SK-N-SH (cell line): ENCODE measurements at regions not wholly inside any gene's neighbourhood (a gene's known extent, or its start where the extent isn't known, plus 50 kb on each side); places are given as distances from the start of the nearest gene placed in this dataset.

ENCODE experiments used
- CTCF ChIA-PET: fragments of 300-600, 350-600 bp; formaldehyde crosslinking; extraction: SDS; loops from one replicate; lab custom pipeline; 2021; lab: Yijun Ruan, JAX
- POLR2A ChIA-PET: fragments of 350-600 bp; sonication (Branson Sonifier 250); formaldehyde crosslinking; extraction: SDS; loops from one replicate; lab custom pipeline; 2020; ENCODE audit warnings: antibody characterized with exemption, inconsistent platforms; lab: Yijun Ruan, JAX
- DNase-seq: peaks from one replicate; pipeline ENCODE4 v3.0.0; 2012
- H2AFZ ChIP-seq: fragments of 200-600 bp; sonication (generic); 2 replicates; pipeline ENCODE4 v1.8.1; 2016; ENCODE audit warnings: antibody characterized with exemption, mild to moderate bottlenecking, low read depth
- H3F3A ChIP-seq: fragments of 200-600 bp; sonication (generic); replicated peaks from 2 replicates; pipeline ENCODE3; 2016; ENCODE audit warnings: antibody characterized with exemption, mild to moderate bottlenecking; ENCODE audit not compliant: insufficient read depth
- H3K27ac ChIP-seq, 2 experiments: fragments of 200-500 bp in 1 of 2; fragments of 200-600 bp in 1 of 2; sonication (Bioruptor generic) in 1 of 2; sonication (generic), shearing (Covaris generic) in 1 of 2; 2 replicates each; pipeline versions ENCODE4 v1.5.1 to v1.6.1; 2014 to 2016; ENCODE audit warnings: low read depth in 2 of 2, inconsistent platforms in 1 of 2, low read length in 1 of 2, mild to moderate bottlenecking in 1 of 2, mixed read lengths in 1 of 2
- H3K27me3 ChIP-seq: fragments of 200-600 bp; sonication (generic), shearing (Covaris generic); 2 replicates; pipeline ENCODE4 v1.6.1; 2016; ENCODE audit warnings: mixed run types; ENCODE audit not compliant: insufficient read depth
- H3K36me3 ChIP-seq, 2 experiments: fragments of 200-500 bp in 1 of 2; fragments of 200-600 bp in 1 of 2; sonication (Bioruptor generic) in 1 of 2; sonication (generic) in 1 of 2; replicated peaks in 1 of 2; 2 replicates each; pipeline versions ENCODE3 to v1.5.1; 2014 to 2016; ENCODE audit warnings: low read length in 1 of 2, mild to moderate bottlenecking in 1 of 2; ENCODE audit not compliant: insufficient read depth in 2 of 2, control insufficient read depth in 1 of 2
- H3K4me1 ChIP-seq, 2 experiments: fragments of 200-500 bp in 1 of 2; fragments of 200-600 bp in 1 of 2; sonication (Bioruptor generic) in 1 of 2; sonication (generic), shearing (Covaris generic) in 1 of 2; 2 replicates each; pipeline versions ENCODE4 v1.5.1 to v1.6.1; 2014 to 2016; ENCODE audit warnings: low read depth in 1 of 2, low read length in 1 of 2, mixed run types in 1 of 2; ENCODE audit not compliant: insufficient read depth in 2 of 2, control insufficient read depth in 1 of 2
- H3K4me2 ChIP-seq: fragments of 200-600 bp; sonication (generic), shearing (Covaris generic); 2 replicates; pipeline ENCODE4 v1.6.1; 2017; ENCODE audit warnings: mixed run types
- H3K4me3 ChIP-seq, 2 experiments: fragments of 200-500 bp in 1 of 2; fragments of 200-600 bp in 1 of 2; sonication (Bioruptor generic) in 1 of 2; sonication (generic), shearing (Covaris generic) in 1 of 2; 2 replicates each; pipeline versions ENCODE4 v1.5.1 to v1.8.1; 2014 to 2016; ENCODE audit warnings: low read depth in 2 of 2, inconsistent platforms in 1 of 2, low read length in 1 of 2, mild to moderate bottlenecking in 1 of 2, mixed read lengths in 1 of 2, moderate library complexity in 1 of 2
- H3K79me2 ChIP-seq: fragments of 200-600 bp; sonication (generic); 2 replicates; pipeline ENCODE4 v1.8.1; 2017; ENCODE audit warnings: mild to moderate bottlenecking; ENCODE audit not compliant: insufficient read depth
- H3K9ac ChIP-seq: fragments of 200-600 bp; sonication (generic); 2 replicates; pipeline ENCODE4 v1.6.1; 2017; ENCODE audit warnings: mixed run types
- H3K9me2 ChIP-seq: fragments of 200-600 bp; sonication (generic); 2 replicates; pipeline ENCODE4 v1.6.1; 2017; ENCODE audit warnings: mixed run types
- H3K9me3 ChIP-seq: fragments of 200-600 bp; sonication (generic); 2 replicates; pipeline ENCODE4 v1.6.1; 2017; ENCODE audit warnings: mixed run types, mild to moderate bottlenecking, moderate library complexity
- H4K20me1 ChIP-seq: fragments of 200-600 bp; sonication (generic); 2 replicates; pipeline ENCODE4 v1.6.1; 2017; ENCODE audit warnings: mild to moderate bottlenecking, mixed run types; ENCODE audit not compliant: insufficient read depth
- EP300 ChIP-seq, 2 experiments: IDR thresholded peaks; 2 replicates each; pipeline versions ENCODE4 v1.4.0 to v1.6.1; 2012; ENCODE audit warnings: borderline replicate concordance in 1 of 2, low read depth in 1 of 2, low read length in 1 of 2
- EZH2phosphoT487 ChIP-seq: fragments of 200-600 bp; sonication (generic); IDR thresholded peaks from 2 replicates; pipeline ENCODE4 v1.6.1; 2017; ENCODE audit warnings: low read depth, mixed run types, mild to moderate bottlenecking, antibody characterized with exemption, moderate library complexity, borderline replicate concordance
- GABPA ChIP-seq: IDR thresholded peaks from 2 replicates; pipeline ENCODE4 v1.4.0; 2012; ENCODE audit warnings: low read depth, mild to moderate bottlenecking
- GATA2 ChIP-seq: sonication (generic); formaldehyde crosslinking; IDR thresholded peaks from 2 replicates; pipeline ENCODE4 v1.5.0; 2020; ENCODE audit warnings: mild to moderate bottlenecking, missing genetic modification reagents
- MXI1 ChIP-seq: IDR thresholded peaks from 2 replicates; pipeline ENCODE4 v1.6.1; 2012; ENCODE audit warnings: mild to moderate bottlenecking, low read depth, low read length, improper control_type of control experiment
- NFIC ChIP-seq: IDR thresholded peaks from 2 replicates; pipeline ENCODE4 v1.4.0; 2012; ENCODE audit warnings: borderline replicate concordance
- WGBS: methylation state at CpG from one replicate; pipeline ENCODE4 v1.1.6; 2017; ENCODE audit warnings: low lambda C conversion rate; 5-methylcytosine and 5-hydroxymethylcytosine counted together
- TF ChIP-seq, protein P1 (sequence below): IDR thresholded peaks from 2 replicates; pipeline ENCODE4 v1.4.0; 2012; ENCODE audit warnings: low read depth, borderline replicate concordance
- TF ChIP-seq, protein P2 (sequence below): IDR thresholded peaks from 2 replicates; pipeline ENCODE4 v1.4.0; 2012; ENCODE audit warnings: low read depth
- TF ChIP-seq, protein P3 (sequence below): IDR thresholded peaks from 2 replicates; pipeline ENCODE4; 2012
- TF ChIP-seq, protein P4 (sequence below): IDR thresholded peaks from 2 replicates; pipeline ENCODE4 v1.6.1; 2012; ENCODE audit warnings: mild to moderate bottlenecking, low read depth, low read length, moderate library complexity

DNA sequence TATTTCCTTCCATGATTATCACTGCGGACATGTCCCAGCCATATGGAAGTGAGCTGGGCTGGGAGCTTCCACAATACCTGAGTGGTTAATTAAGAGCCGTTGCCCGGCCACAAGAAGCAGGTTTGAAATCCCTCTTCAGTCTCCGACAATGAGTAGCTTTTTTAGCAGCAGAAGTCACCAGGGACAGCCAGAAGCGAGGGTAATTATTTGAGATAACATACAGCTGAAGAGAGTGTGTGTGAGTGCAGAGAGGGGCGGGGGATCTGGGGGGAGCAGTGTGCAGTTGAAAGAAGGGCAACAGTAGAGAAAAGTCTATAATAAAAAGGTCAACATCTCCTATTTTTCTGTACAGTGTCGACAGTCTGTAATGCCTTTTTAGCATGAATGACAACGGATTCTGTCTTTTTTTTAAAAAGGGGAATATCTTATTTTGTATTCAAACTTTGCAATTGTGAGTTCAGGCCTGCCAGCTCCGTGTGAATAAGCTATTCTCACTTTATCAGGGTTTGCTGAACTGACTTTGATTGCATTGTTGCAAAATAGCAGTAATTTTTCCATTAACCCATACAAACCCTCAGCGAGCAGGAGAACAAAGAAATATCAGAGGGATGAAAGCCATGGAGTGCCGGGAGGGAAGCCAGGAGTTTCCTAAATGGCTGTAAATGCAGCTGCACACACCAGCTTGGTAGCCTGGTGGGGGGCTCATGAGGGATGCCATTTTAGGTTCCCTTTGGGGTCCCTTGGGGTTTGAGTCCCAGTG, 220.3 kb upstream of the IRX3 start:
- Histone ChIP-seq H3K9me2 (no peaks in the 10 kb centered on the region), H3K79me2 (no peaks in the 10 kb centered on the region), H3K4me2 (no peak overlapping the region), H2AFZ (peak overlapping the region; percentile 22; the same call in 1 of the 2 replicates), H3F3A (no peaks in the 10 kb centered on the region), H3K36me3 (no peaks in the 10 kb centered on the region), H3K4me3 (no peak overlapping the region)
- CTCF ChIA-PET, result interaction anchor here (1.3 to 1.5 kb wide), 3 partner anchors 20 to 32 kb away, joined by 3 to 4 read pairs (median 3); no protein-coding TSS in a partner anchor
- DNase-seq, result peak; percentile 63
- POLR2A ChIA-PET, result interaction anchor here (0.6 kb wide), 1 partner anchor 33 kb away, joined by 3 read pairs; no protein-coding TSS in a partner anchor
- TF ChIP-seq GATA2 (CRISPR knock-in tag), result peak; percentile 46; the same call in 1 of the 2 replicates
- peak in 1 of 2 experiments; percentile 53; a peak in 1 of 4 replicates for TF ChIP-seq EP300 (IDR thresholded peaks at IDR 0.05; ENCODE audit: borderline replicate concordance in 1 of 2, low read depth in 1 of 2, low read length in 1 of 2)
- TF ChIP-seq, protein P1, sequence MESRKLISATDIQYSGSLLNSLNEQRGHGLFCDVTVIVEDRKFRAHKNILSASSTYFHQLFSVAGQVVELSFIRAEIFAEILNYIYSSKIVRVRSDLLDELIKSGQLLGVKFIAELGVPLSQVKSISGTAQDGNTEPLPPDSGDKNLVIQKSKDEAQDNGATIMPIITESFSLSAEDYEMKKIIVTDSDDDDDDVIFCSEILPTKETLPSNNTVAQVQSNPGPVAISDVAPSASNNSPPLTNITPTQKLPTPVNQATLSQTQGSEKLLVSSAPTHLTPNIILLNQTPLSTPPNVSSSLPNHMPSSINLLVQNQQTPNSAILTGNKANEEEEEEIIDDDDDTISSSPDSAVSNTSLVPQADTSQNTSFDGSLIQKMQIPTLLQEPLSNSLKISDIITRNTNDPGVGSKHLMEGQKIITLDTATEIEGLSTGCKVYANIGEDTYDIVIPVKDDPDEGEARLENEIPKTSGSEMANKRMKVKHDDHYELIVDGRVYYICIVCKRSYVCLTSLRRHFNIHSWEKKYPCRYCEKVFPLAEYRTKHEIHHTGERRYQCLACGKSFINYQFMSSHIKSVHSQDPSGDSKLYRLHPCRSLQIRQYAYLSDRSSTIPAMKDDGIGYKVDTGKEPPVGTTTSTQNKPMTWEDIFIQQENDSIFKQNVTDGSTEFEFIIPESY, result no peak
- 0 out of 2 replicates have a peak, but pooled peaks have one; percentile 17 for TF ChIP-seq MXI1
- TF ChIP-seq, all 33 proteins: peak for 3
- H3K9me3 ChIP-seq, result no peaks in the 10 kb centered on the region
- 40% methylated on average over 11 of the region's 11 CpGs for WGBS
- H4K20me1 ChIP-seq, result no peaks in the 10 kb centered on the region
- H3K4me1 ChIP-seq, result peaks cover 5 to 13% of the 10 kb centered on the region in 2 experiments; a peak in 3 of 4 replicates
- H3K9ac ChIP-seq, result no peak overlapping the region
- H3K27ac ChIP-seq, result peak overlapping the region in 1 of 2 experiments; percentile 14; a peak in 1 of 4 replicates
- H3K27me3 ChIP-seq, result no peaks in the 10 kb centered on the region

DNA sequence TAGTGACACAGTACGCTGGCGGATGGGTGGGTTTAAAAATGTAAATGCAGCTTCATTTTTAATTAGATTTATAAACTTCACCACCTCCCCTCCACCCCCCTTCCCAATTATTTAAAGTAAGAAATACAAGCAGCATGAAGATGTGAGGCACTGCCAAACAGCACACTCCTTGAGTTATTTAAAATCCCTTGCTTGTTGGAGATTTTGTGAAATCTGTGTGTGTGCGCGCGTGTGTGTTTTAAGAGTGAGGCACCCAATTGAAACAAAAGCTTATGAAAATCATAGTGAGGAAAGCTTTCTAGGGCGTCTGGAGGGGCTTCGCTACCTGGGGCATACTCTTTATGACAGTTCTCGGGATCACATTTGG, 219.6 kb upstream of the IRX3 start:
- Histone ChIP-seq H3K4me3 (no peak overlapping the region), H3K79me2 (no peaks in the 10 kb centered on the region), H3K27ac (no peak overlapping the region; a peak in 1 of 4 replicates), H3K36me3 (no peaks in the 10 kb centered on the region), H4K20me1 (no peaks in the 10 kb centered on the region), H3K9me3 (no peaks in the 10 kb centered on the region), H2AFZ (no peak overlapping the region), H3K9me2 (no peaks in the 10 kb centered on the region), H3K27me3 (no peaks in the 10 kb centered on the region), H3K9ac (no peak overlapping the region), H3K4me2 (no peak overlapping the region), H3K4me1 (peaks cover 5 to 13% of the 10 kb centered on the region in 2 experiments; a peak in 3 of 4 replicates), H3F3A (no peaks in the 10 kb centered on the region)
- no peak for DNase-seq
- WGBS, result 85% methylated on average over 8 of the region's 8 CpGs
- CTCF ChIA-PET, result interaction anchor here (1.3 to 1.5 kb wide), 3 partner anchors 21 to 33 kb away, joined by 3 to 4 read pairs (median 3); no protein-coding TSS in a partner anchor
- TF ChIP-seq EZH2phosphoT487 (no peak), MXI1 (no peak), NFIC (no peak), GABPA (no peak)
- TF ChIP-seq, protein P2, sequence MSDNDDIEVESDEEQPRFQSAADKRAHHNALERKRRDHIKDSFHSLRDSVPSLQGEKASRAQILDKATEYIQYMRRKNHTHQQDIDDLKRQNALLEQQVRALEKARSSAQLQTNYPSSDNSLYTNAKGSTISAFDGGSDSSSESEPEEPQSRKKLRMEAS, result no peak
- TF ChIP-seq, protein P3, sequence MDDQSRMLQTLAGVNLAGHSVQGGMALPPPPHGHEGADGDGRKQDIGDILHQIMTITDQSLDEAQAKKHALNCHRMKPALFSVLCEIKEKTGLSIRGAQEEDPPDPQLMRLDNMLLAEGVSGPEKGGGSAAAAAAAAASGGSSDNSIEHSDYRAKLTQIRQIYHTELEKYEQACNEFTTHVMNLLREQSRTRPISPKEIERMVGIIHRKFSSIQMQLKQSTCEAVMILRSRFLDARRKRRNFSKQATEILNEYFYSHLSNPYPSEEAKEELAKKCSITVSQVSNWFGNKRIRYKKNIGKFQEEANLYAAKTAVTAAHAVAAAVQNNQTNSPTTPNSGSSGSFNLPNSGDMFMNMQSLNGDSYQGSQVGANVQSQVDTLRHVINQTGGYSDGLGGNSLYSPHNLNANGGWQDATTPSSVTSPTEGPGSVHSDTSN, result no peak
- TF ChIP-seq, protein P4, sequence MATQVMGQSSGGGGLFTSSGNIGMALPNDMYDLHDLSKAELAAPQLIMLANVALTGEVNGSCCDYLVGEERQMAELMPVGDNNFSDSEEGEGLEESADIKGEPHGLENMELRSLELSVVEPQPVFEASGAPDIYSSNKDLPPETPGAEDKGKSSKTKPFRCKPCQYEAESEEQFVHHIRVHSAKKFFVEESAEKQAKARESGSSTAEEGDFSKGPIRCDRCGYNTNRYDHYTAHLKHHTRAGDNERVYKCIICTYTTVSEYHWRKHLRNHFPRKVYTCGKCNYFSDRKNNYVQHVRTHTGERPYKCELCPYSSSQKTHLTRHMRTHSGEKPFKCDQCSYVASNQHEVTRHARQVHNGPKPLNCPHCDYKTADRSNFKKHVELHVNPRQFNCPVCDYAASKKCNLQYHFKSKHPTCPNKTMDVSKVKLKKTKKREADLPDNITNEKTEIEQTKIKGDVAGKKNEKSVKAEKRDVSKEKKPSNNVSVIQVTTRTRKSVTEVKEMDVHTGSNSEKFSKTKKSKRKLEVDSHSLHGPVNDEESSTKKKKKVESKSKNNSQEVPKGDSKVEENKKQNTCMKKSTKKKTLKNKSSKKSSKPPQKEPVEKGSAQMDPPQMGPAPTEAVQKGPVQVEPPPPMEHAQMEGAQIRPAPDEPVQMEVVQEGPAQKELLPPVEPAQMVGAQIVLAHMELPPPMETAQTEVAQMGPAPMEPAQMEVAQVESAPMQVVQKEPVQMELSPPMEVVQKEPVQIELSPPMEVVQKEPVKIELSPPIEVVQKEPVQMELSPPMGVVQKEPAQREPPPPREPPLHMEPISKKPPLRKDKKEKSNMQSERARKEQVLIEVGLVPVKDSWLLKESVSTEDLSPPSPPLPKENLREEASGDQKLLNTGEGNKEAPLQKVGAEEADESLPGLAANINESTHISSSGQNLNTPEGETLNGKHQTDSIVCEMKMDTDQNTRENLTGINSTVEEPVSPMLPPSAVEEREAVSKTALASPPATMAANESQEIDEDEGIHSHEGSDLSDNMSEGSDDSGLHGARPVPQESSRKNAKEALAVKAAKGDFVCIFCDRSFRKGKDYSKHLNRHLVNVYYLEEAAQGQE, result no peak
- POLR2A ChIA-PET, result no interaction called here
